NCI-H748 treated with DMSO at 0.1 percent for 48 hours (cell line): ENCODE measurements at regions not wholly inside any gene's neighbourhood (a gene's known extent, or its start where the extent isn't known, plus 50 kb on each side); places are given as distances from the start of the nearest gene placed in this dataset.
"Not testable (repeated sequence)": the region's sequence is repeated elsewhere in the genome, so short reads cannot be mapped to it uniquely, and the experiment has no call there.

ENCODE experiments used
- DNase-seq: peaks from one replicate; lab custom pipeline; 2025; lab: John Stamatoyannopoulos, UW

GRCh38 chr5:104088876-104089778 lies 526.5 kb upstream of the NUDT12 start:
- no peak for DNase-seq

- DNase-seq = peak; percentile 76
Measured at GRCh38 chr5:104084896-104085295, 522.3 kb upstream of the NUDT12 start.

- no peak for DNase-seq
Measured at GRCh38 chr5:104082754-104083153, 520.2 kb upstream of the NUDT12 start.

GRCh38 chr5:104081232-104081631 lies 518.6 kb upstream of the NUDT12 start:
- no peak for DNase-seq

- DNase-seq = peak; percentile 38
Measured at GRCh38 chr5:104080646-104081175, 518.1 kb upstream of the NUDT12 start.

- DNase-seq = not testable (repeated sequence)
Measured at GRCh38 chr5:104079861-104080645, 517.5 kb upstream of the NUDT12 start.

- no peak for DNase-seq
Measured at GRCh38 chr5:104071887-104072286, 509.3 kb upstream of the NUDT12 start.

GRCh38 chr5:104062621-104063377 lies 500.2 kb upstream of the NUDT12 start:
- no peak for DNase-seq

- no peak for DNase-seq
Measured at GRCh38 chr5:104061707-104062106, 499.1 kb upstream of the NUDT12 start.

GRCh38 chr5:104053353-104053649 lies 490.7 kb upstream of the NUDT12 start:
- DNase-seq = no peak

- DNase-seq = no peak
Measured at GRCh38 chr5:104052558-104053352, 490.2 kb upstream of the NUDT12 start.

GRCh38 chr5:104050436-104050835 lies 487.8 kb upstream of the NUDT12 start:
- DNase-seq = no peak

- no peak for DNase-seq
Measured at GRCh38 chr5:104049752-104050151, 487.2 kb upstream of the NUDT12 start.

GRCh38 chr5:104048231-104048630 lies 485.6 kb upstream of the NUDT12 start:
- no peak for DNase-seq

- DNase-seq = no peak
Measured at GRCh38 chr5:104045987-104046386, 483.4 kb upstream of the NUDT12 start.

- DNase-seq = not testable (repeated sequence)
Measured at GRCh38 chr5:104039871-104040270, 477.3 kb upstream of the NUDT12 start.

GRCh38 chr5:104037136-104037535 lies 474.5 kb upstream of the NUDT12 start:
- DNase-seq = not testable (repeated sequence)

GRCh38 chr5:104033186-104033585 lies 470.6 kb upstream of the NUDT12 start:
- DNase-seq = not testable (repeated sequence)

- DNase-seq = no peak
Measured at GRCh38 chr5:104024538-104024937, 461.9 kb upstream of the NUDT12 start.

GRCh38 chr5:104023739-104024138 lies 461.1 kb upstream of the NUDT12 start:
- no peak for DNase-seq

GRCh38 chr5:104019956-104020355 lies 457.4 kb upstream of the NUDT12 start:
- no peak for DNase-seq
